ENCODE measurements at regions not wholly inside any gene's neighbourhood (a gene's known extent, or its start where the extent isn't known, plus 50 kb on each side); places are given as distances from the start of the nearest gene placed in this dataset.

DNA sequence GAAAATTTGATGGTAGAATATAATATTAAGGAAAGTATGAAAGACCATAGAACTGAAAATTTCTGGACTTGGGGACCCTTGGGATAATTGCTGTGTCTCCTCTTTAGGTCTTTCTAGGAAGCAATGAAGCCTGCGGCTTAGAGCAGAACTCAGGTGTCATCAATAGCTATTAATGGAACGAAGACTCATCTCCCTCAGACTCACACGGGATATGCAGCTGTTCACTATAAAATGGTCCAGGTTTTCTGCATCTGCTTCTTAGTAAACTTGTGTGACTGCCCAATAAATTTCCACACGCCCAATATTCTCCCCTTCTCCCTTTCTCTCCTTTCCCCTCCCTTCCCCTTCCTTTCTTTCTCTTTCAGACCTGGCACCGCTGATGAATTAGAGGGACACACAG lies 392.5 kb downstream of the HLX start:
- Histone ChIP-seq H3K4me3 (no peak overlapping the region), H3K9me3 (no peaks in the 10 kb centered on the region), H3K27ac (no peak overlapping the region), H3K4me1 (no peaks in the 10 kb centered on the region), H3K27me3 (no peaks in the 10 kb centered on the region), H3K36me3 (no peaks in the 10 kb centered on the region)
- DNase-seq: no peak
- TF ChIP-seq, protein P1, sequence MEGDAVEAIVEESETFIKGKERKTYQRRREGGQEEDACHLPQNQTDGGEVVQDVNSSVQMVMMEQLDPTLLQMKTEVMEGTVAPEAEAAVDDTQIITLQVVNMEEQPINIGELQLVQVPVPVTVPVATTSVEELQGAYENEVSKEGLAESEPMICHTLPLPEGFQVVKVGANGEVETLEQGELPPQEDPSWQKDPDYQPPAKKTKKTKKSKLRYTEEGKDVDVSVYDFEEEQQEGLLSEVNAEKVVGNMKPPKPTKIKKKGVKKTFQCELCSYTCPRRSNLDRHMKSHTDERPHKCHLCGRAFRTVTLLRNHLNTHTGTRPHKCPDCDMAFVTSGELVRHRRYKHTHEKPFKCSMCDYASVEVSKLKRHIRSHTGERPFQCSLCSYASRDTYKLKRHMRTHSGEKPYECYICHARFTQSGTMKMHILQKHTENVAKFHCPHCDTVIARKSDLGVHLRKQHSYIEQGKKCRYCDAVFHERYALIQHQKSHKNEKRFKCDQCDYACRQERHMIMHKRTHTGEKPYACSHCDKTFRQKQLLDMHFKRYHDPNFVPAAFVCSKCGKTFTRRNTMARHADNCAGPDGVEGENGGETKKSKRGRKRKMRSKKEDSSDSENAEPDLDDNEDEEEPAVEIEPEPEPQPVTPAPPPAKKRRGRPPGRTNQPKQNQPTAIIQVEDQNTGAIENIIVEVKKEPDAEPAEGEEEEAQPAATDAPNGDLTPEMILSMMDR (IDR thresholded peaks at IDR 0.05): no peak
- ATAC-seq: no peak
- WGBS, 2 donors: 61 to 69% methylated on average over 5 of the region's 5 CpGs
- no peak for FAIRE-seq
- intact Hi-C loops (cut with DNase I): no loop called here

DNA sequence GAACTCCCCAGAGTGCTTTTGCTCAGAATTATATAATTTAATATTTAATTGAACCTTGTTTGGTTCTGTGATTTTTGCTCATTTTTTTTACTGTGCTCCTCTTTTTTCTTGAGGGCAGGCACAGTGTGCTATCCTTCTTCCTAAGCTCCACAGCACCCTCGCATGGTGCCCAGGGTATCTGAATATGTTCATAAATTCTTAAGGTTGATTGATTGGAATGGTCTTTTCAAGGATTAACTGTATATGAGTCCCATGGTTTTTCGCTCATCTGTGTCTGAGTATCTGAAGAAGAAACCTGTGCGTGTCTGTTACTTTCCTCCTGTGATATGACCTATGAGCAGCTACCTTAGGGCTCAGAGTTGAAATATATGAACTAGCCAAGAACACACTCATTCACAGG lies 393.7 kb downstream of the HLX start:
- ATAC-seq (peak in 2 of 4 donors; percentile 32 to 36), FAIRE-seq (no peak), DNase-seq (no peak)
- H3K27ac ChIP-seq: no peak overlapping the region
- TF ChIP-seq, protein P1 (IDR thresholded peaks at IDR 0.05): no peak
- intact Hi-C loops (cut with DNase I): no loop called here
- H3K27me3 ChIP-seq: no peaks in the 10 kb centered on the region
- 51 to 56% methylated on average over 3 of the region's 3 CpGs for WGBS, 2 donors
- H3K9me3 ChIP-seq: no peaks in the 10 kb centered on the region
- H3K4me1 ChIP-seq: no peaks in the 10 kb centered on the region
- H3K4me3 ChIP-seq: no peak overlapping the region
- no peaks in the 10 kb centered on the region for H3K36me3 ChIP-seq

DNA sequence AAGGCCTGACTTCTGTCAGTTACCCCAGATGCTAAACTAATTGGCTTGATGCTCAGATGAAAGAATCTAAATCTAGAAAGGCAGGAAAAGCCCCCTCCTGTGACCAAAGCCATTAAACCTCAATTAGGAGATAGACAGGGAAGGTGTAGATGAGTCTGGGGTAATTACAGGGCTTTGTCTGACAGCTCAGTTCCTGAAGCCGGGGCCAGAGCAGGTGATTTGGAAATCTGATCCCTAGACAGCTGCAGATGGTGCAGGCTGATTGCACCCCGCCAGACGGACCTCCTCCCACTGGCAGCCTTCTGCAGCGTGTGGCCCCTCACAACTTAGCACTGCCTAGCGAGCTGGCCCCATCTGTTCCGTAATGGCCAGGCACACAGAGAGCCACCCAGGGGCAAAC lies 395.1 kb downstream of the HLX start:
- peak in 1 of 6 donors; percentile 45 for DNase-seq
- ATAC-seq: no peak
- no peaks in the 10 kb centered on the region for H3K27me3 ChIP-seq
- 52 to 65% methylated on average over 6 of the region's 6 CpGs for WGBS, 2 donors
- FAIRE-seq: no peak
- intact Hi-C loops (cut with DNase I): no loop called here
- no peaks in the 10 kb centered on the region for H3K9me3 ChIP-seq
- H3K27ac ChIP-seq: no peak overlapping the region
- H3K4me3 ChIP-seq: no peak overlapping the region
- H3K4me1 ChIP-seq: no peaks in the 10 kb centered on the region
- H3K36me3 ChIP-seq: no peaks in the 10 kb centered on the region
- TF ChIP-seq, protein P1 (IDR thresholded peaks at IDR 0.05): no peak

DNA sequence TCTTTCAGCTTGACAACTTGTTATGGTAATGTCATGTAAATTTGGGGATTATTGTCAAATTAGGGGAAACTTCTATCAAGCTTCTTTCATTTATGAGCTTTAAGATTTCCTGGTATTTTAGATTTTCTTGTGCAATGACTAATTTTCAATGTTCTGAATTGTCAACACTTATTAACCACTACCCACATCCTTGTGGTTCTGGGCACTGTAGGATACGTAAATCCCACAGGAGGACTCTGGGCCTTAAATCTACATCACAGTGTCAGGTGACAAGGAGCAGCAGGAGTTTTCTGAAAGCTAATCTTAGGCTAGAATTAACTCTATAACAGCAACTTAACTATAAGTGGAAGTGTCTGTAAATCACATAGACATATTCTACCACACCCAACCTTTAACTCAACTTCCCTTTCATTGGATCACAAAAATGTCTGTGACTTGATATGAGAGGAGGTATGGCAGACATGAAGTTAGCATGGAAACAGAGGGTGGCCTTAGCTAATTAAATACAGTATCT lies 397.7 kb downstream of the HLX start:
- no peak overlapping the region for H3K4me3 ChIP-seq
- intact Hi-C loops (cut with DNase I): no loop called here
- WGBS, 2 donors: 81 to 86% methylated on average over 1 of the region's 1 CpG
- no peak for ATAC-seq
- no peaks in the 10 kb centered on the region for H3K9me3 ChIP-seq
- no peak for DNase-seq
- no peaks in the 10 kb centered on the region for H3K27me3 ChIP-seq
- no peak overlapping the region for H3K27ac ChIP-seq
- H3K36me3 ChIP-seq: no peaks in the 10 kb centered on the region
- TF ChIP-seq, protein P1 (IDR thresholded peaks at IDR 0.05): no peak
- H3K4me1 ChIP-seq: no peaks in the 10 kb centered on the region
- FAIRE-seq: no peak

DNA sequence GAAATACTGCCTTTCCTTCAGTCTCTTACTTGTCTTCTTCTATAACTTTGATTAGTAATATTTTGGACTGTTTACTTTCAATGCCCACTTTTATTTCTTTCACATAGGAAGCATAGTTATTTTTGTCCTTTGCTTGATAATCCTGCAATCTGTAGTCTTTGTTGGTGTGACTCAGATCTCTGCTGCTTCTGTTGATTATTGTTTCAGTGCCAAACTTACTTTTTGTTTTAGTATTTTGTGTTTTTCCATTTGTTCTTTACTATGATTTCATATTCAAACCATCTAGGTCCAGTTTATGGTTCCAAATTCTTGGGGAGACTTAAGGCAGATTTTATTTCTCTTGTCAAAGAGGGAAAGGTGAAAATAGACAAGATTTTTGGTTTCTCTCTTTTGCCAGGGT lies 399.9 kb downstream of the HLX start:
- H3K36me3 ChIP-seq: no peaks in the 10 kb centered on the region
- intact Hi-C loops (cut with DNase I): no loop called here
- no peak for ATAC-seq
- no peak for DNase-seq
- no peak for FAIRE-seq
- H3K4me3 ChIP-seq: no peak overlapping the region
- TF ChIP-seq, protein P1 (IDR thresholded peaks at IDR 0.05): no peak
- no peaks in the 10 kb centered on the region for H3K9me3 ChIP-seq
- H3K4me1 ChIP-seq: no peaks in the 10 kb centered on the region
- H3K27ac ChIP-seq: no peak overlapping the region
- H3K27me3 ChIP-seq: no peaks in the 10 kb centered on the region
